ENCODE measurements at regions not wholly inside any gene's neighbourhood (a gene's known extent, or its start where the extent isn't known, plus 50 kb on each side); places are given as distances from the start of the nearest gene placed in this dataset.
"Not testable (repeated sequence)": the region's sequence is repeated elsewhere in the genome, so short reads cannot be mapped to it uniquely, and the experiment has no call there.

- Mint-ChIP-seq H3K27me3 (ENCODE audit: low read depth) (no peaks in the 10 kb centered on the region), H3K4me3 (no peak overlapping the region), H3K36me3 (ENCODE audit: low read depth) (no peaks in the 10 kb centered on the region), H3K27ac (no peak overlapping the region), H3K4me1 (ENCODE audit: low read depth) (no peaks in the 10 kb centered on the region), H3K9me3 (no peaks in the 10 kb centered on the region)
These were observed 303.8 kb downstream of the NPHP4 start for GRCh38 chr1:5688081-5689077.

- no peak overlapping the region for H3K27ac Mint-ChIP-seq
- H3K27me3 Mint-ChIP-seq (ENCODE audit: low read depth), result no peaks in the 10 kb centered on the region
- H3K4me3 Mint-ChIP-seq, result no peak overlapping the region
- no peaks in the 10 kb centered on the region for H3K9me3 Mint-ChIP-seq
- H3K36me3 Mint-ChIP-seq (ENCODE audit: low read depth), result no peaks in the 10 kb centered on the region
- H3K4me1 Mint-ChIP-seq (ENCODE audit: low read depth), result no peaks in the 10 kb centered on the region
These were observed 305.1 kb downstream of the NPHP4 start for GRCh38 chr1:5686925-5687706.

- Mint-ChIP-seq H3K27me3 (ENCODE audit: low read depth) (no peaks in the 10 kb centered on the region), H3K4me3 (no peak overlapping the region), H3K4me1 (ENCODE audit: low read depth) (no peaks in the 10 kb centered on the region), H3K9me3 (no peaks in the 10 kb centered on the region), H3K27ac (no peak overlapping the region), H3K36me3 (ENCODE audit: low read depth) (no peaks in the 10 kb centered on the region)
These were observed 306.0 kb downstream of the NPHP4 start for GRCh38 chr1:5686195-5686594.

- no peaks in the 10 kb centered on the region for H3K27me3 Mint-ChIP-seq (ENCODE audit: low read depth)
- no peaks in the 10 kb centered on the region for H3K36me3 Mint-ChIP-seq (ENCODE audit: low read depth)
- no peak overlapping the region for H3K4me3 Mint-ChIP-seq
- no peak overlapping the region for H3K27ac Mint-ChIP-seq
- no peaks in the 10 kb centered on the region for H3K4me1 Mint-ChIP-seq (ENCODE audit: low read depth)
- no peaks in the 10 kb centered on the region for H3K9me3 Mint-ChIP-seq
These were observed 306.7 kb downstream of the NPHP4 start for GRCh38 chr1:5685446-5686040.

GRCh38 chr1:5684791-5685190 is 307.4 kb downstream of the NPHP4 start:
- no peak overlapping the region for H3K27ac Mint-ChIP-seq

GRCh38 chr1:5683446-5683845 is 308.8 kb downstream of the NPHP4 start:
- H3K9me3 Mint-ChIP-seq, result no peaks in the 10 kb centered on the region
- no peak overlapping the region for H3K27ac Mint-ChIP-seq
- no peaks in the 10 kb centered on the region for H3K27me3 Mint-ChIP-seq (ENCODE audit: low read depth)
- H3K36me3 Mint-ChIP-seq (ENCODE audit: low read depth), result no peaks in the 10 kb centered on the region
- H3K4me1 Mint-ChIP-seq (ENCODE audit: low read depth), result no peaks in the 10 kb centered on the region
- no peak overlapping the region for H3K4me3 Mint-ChIP-seq

More at GRCh38 chr1:5684791-5685190, 307.4 kb downstream of the NPHP4 start:
- Mint-ChIP-seq H3K4me3 (no peak overlapping the region), H3K36me3 (ENCODE audit: low read depth) (no peaks in the 10 kb centered on the region), H3K4me1 (ENCODE audit: low read depth) (no peaks in the 10 kb centered on the region), H3K9me3 (no peaks in the 10 kb centered on the region), H3K27me3 (ENCODE audit: low read depth) (no peaks in the 10 kb centered on the region)

- Mint-ChIP-seq H3K4me1 (ENCODE audit: low read depth) (no peaks in the 10 kb centered on the region), H3K27me3 (ENCODE audit: low read depth) (no peaks in the 10 kb centered on the region), H3K9me3 (no peaks in the 10 kb centered on the region), H3K27ac (no peak overlapping the region), H3K4me3 (no peak overlapping the region), H3K36me3 (ENCODE audit: low read depth) (no peaks in the 10 kb centered on the region)
These were observed 309.5 kb downstream of the NPHP4 start for GRCh38 chr1:5682626-5683225.

GRCh38 chr1:5681654-5682053 is 310.6 kb downstream of the NPHP4 start:
- Mint-ChIP-seq H3K27me3 (ENCODE audit: low read depth) (no peaks in the 10 kb centered on the region), H3K36me3 (ENCODE audit: low read depth) (no peaks in the 10 kb centered on the region), H3K27ac (no peak overlapping the region), H3K9me3 (no peaks in the 10 kb centered on the region), H3K4me3 (no peak overlapping the region), H3K4me1 (ENCODE audit: low read depth) (no peaks in the 10 kb centered on the region)

GRCh38 chr1:5680600-5680999 is 311.6 kb downstream of the NPHP4 start:
- H3K27me3 Mint-ChIP-seq (ENCODE audit: low read depth), result no peaks in the 10 kb centered on the region
- H3K27ac Mint-ChIP-seq, result no peak overlapping the region
- H3K4me1 Mint-ChIP-seq (ENCODE audit: low read depth), result no peaks in the 10 kb centered on the region
- H3K36me3 Mint-ChIP-seq (ENCODE audit: low read depth), result no peaks in the 10 kb centered on the region
- no peaks in the 10 kb centered on the region for H3K9me3 Mint-ChIP-seq
- no peak overlapping the region for H3K4me3 Mint-ChIP-seq

GRCh38 chr1:5678759-5679158 is 313.5 kb downstream of the NPHP4 start:
- Mint-ChIP-seq H3K4me1 (ENCODE audit: low read depth) (no peaks in the 10 kb centered on the region), H3K27ac (no peak overlapping the region), H3K36me3 (ENCODE audit: low read depth) (no peaks in the 10 kb centered on the region), H3K4me3 (no peak overlapping the region), H3K9me3 (peaks cover 8% of the 10 kb centered on the region), H3K27me3 (ENCODE audit: low read depth) (no peaks in the 10 kb centered on the region)

GRCh38 chr1:5672355-5672754 is 319.9 kb downstream of the NPHP4 start:
- not testable (repeated sequence) for H3K4me1 Mint-ChIP-seq (ENCODE audit: low read depth); H3K4me3 Mint-ChIP-seq; H3K36me3 Mint-ChIP-seq (ENCODE audit: low read depth); H3K27me3 Mint-ChIP-seq (ENCODE audit: low read depth); H3K27ac Mint-ChIP-seq; H3K9me3 Mint-ChIP-seq

GRCh38 chr1:5670590-5671350 is 321.5 kb downstream of the NPHP4 start:
- no peak overlapping the region for H3K27ac Mint-ChIP-seq
- peaks cover 8% of the 10 kb centered on the region for H3K9me3 Mint-ChIP-seq

GRCh38 chr1:5667513-5668325 is 324.5 kb downstream of the NPHP4 start:
- Mint-ChIP-seq H3K36me3 (ENCODE audit: low read depth) (no peaks in the 10 kb centered on the region), H3K4me3 (peak overlapping the region; percentile 66), H3K9me3 (no peaks in the 10 kb centered on the region), H3K27ac (no peak overlapping the region), H3K4me1 (ENCODE audit: low read depth) (peaks cover 2% of the 10 kb centered on the region), H3K27me3 (ENCODE audit: low read depth) (no peaks in the 10 kb centered on the region)

More at GRCh38 chr1:5670590-5671350, 321.5 kb downstream of the NPHP4 start:
- Mint-ChIP-seq H3K27me3 (ENCODE audit: low read depth) (no peaks in the 10 kb centered on the region), H3K4me1 (ENCODE audit: low read depth) (peaks cover 2% of the 10 kb centered on the region), H3K4me3 (no peak overlapping the region), H3K36me3 (ENCODE audit: low read depth) (no peaks in the 10 kb centered on the region)

All from T-helper 1 cell treated with Interleukin-12 subunit alpha and Interleukin-12 subunit beta and Interleukin-4 antibody, amounts not matched to agents 30 μg/mL and 1 μg/mL, for 36 hours (primary cell).